ENCODE measurements at regions not wholly inside any gene's neighbourhood (a gene's known extent, or its start where the extent isn't known, plus 50 kb on each side); places are given as distances from the start of the nearest gene placed in this dataset.

- TF ChIP-seq GATA2 (IDR thresholded peaks at IDR 0.05; ENCODE audit: low read depth, low read length) (no peak), GATA3 (IDR thresholded peaks at IDR 0.05; ENCODE audit: low read depth, low read length) (no peak)
Observed at GRCh38 chr15:47362118-47362905, 355.0 kb upstream of the SEMA6D start.
